OCI-LY1 (cell line): ENCODE measurements at regions not wholly inside any gene's neighbourhood (a gene's known extent, or its start where the extent isn't known, plus 50 kb on each side); places are given as distances from the start of the nearest gene placed in this dataset.
"Not testable (repeated sequence)": the region's sequence is repeated elsewhere in the genome, so short reads cannot be mapped to it uniquely, and the experiment has no call there.

Experiments
- H2AFZ ChIP-seq: fragments of 200-600 bp; sonication (generic), shearing (Covaris generic); 2 replicates; pipeline ENCODE4 v1.6.0; 2014; ENCODE audit warnings: antibody characterized with exemption, mild to moderate bottlenecking, low read length
- H3F3A ChIP-seq: fragments of 200-600 bp; sonication (generic), shearing (Covaris generic); 2 replicates; pipeline ENCODE4 v1.6.0; 2014; ENCODE audit warnings: mild to moderate bottlenecking, antibody characterized with exemption, low read length, moderate library complexity; ENCODE audit not compliant: insufficient read depth
- H3K27ac ChIP-seq: fragments of 200-600 bp; sonication (generic); 2 replicates; pipeline ENCODE4 v1.5.1; 2014; ENCODE audit warnings: low read length, mixed run types, mild to moderate bottlenecking, low read depth; ENCODE audit not compliant: poor library complexity, severe bottlenecking
- H3K27me3 ChIP-seq: fragments of 200-600 bp; sonication (generic); 2 replicates; pipeline ENCODE4 v1.6.0; 2014; ENCODE audit warnings: antibody characterized with exemption, mild to moderate bottlenecking, low read length, moderate library complexity; ENCODE audit not compliant: insufficient read depth
- H3K36me3 ChIP-seq: fragments of 200-600 bp; sonication (generic); 2 replicates; pipeline ENCODE4 v1.6.1; 2014; ENCODE audit warnings: mild to moderate bottlenecking, antibody characterized with exemption, low read length, moderate library complexity, mixed read lengths; ENCODE audit not compliant: insufficient read depth
- H3K4me1 ChIP-seq: fragments of 200-600 bp; sonication (generic); 2 replicates; pipeline ENCODE4 v1.5.1; 2014; ENCODE audit warnings: mild to moderate bottlenecking, low read length, moderate library complexity; ENCODE audit not compliant: insufficient read depth, severe bottlenecking
- H3K4me2 ChIP-seq: fragments of 200-600 bp; sonication (generic), shearing (Covaris generic); 2 replicates; pipeline ENCODE4 v1.6.1; 2014; ENCODE audit warnings: low read length
- H3K4me3 ChIP-seq: fragments of 200-600 bp; sonication (generic); 2 replicates; pipeline ENCODE4 v1.5.1; 2014; ENCODE audit warnings: low read length, low read depth, mild to moderate bottlenecking, mixed read lengths; ENCODE audit not compliant: poor library complexity, severe bottlenecking
- H3K79me2 ChIP-seq: fragments of 200-600 bp; shearing (Covaris generic); 2 replicates; pipeline ENCODE4 v1.6.1; 2016; ENCODE audit warnings: mixed run types, low read length, mixed read lengths; ENCODE audit not compliant: insufficient read depth
- H3K9ac ChIP-seq: fragments of 200-600 bp; sonication (generic), shearing (Covaris generic); 2 replicates; pipeline ENCODE4 v1.6.1; 2014; ENCODE audit warnings: mild to moderate bottlenecking, low read length, mixed read lengths
- H3K9me2 ChIP-seq: fragments of 200-600 bp; sonication (generic), shearing (Covaris generic); 2 replicates; pipeline ENCODE4 v1.6.1; 2014; ENCODE audit warnings: low read depth, mild to moderate bottlenecking, low read length, mixed read lengths
- H3K9me3 ChIP-seq: fragments of 200-600 bp; shearing (Covaris generic); 2 replicates; pipeline ENCODE4 v1.6.1; 2014; ENCODE audit warnings: low read length, mixed read lengths
- H4K20me1 ChIP-seq: fragments of 200-600 bp; sonication (generic), shearing (Covaris generic); 2 replicates; pipeline ENCODE4 v1.6.0; 2016; ENCODE audit warnings: mild to moderate bottlenecking, low read length; ENCODE audit not compliant: insufficient read depth
- EZH2 ChIP-seq: fragments of 200-600 bp; sonication (generic), shearing (Covaris generic); IDR thresholded peaks from 2 replicates; pipeline ENCODE4 v1.8.0; 2017; ENCODE audit warnings: borderline replicate concordance, mixed run types, mild to moderate bottlenecking, antibody characterized with exemption, low read length, moderate library complexity, mixed read lengths
- TF ChIP-seq, protein P1 (sequence below): fragments of 200-600 bp; sonication (generic), shearing (Covaris generic); IDR thresholded peaks from 2 replicates; pipeline ENCODE4 v1.5.1; 2017; ENCODE audit warnings: mild to moderate bottlenecking, antibody characterized with exemption, low read length, moderate library complexity, mixed read lengths

DNA sequence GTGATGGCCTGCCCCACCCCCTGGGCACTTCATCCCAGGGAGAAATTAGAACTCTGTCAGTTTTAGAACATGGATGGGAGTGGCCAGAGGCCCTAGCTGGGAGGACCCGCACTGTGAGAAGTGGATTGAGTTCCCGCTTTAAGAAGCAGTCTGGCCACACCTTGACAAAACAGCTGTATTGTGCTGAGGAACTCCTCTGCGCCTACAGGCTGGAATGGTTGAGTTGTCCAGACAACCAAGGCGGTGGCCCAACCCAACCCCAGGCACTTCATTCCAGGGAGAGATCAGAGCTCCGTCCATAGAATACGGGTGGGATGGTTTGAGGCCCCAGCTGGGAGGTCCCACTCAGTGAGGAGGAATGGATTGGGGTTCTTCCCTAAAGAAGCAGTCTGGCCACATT is 196.0 kb downstream of the TMEM26 start:
- H3K9me3 ChIP-seq: no peaks in the 10 kb centered on the region
- no peaks in the 10 kb centered on the region for H3K27me3 ChIP-seq
- H3K4me2 ChIP-seq: no peak overlapping the region
- no peaks in the 10 kb centered on the region for H3F3A ChIP-seq
- no peak for TF ChIP-seq EZH2
- TF ChIP-seq, protein P1, sequence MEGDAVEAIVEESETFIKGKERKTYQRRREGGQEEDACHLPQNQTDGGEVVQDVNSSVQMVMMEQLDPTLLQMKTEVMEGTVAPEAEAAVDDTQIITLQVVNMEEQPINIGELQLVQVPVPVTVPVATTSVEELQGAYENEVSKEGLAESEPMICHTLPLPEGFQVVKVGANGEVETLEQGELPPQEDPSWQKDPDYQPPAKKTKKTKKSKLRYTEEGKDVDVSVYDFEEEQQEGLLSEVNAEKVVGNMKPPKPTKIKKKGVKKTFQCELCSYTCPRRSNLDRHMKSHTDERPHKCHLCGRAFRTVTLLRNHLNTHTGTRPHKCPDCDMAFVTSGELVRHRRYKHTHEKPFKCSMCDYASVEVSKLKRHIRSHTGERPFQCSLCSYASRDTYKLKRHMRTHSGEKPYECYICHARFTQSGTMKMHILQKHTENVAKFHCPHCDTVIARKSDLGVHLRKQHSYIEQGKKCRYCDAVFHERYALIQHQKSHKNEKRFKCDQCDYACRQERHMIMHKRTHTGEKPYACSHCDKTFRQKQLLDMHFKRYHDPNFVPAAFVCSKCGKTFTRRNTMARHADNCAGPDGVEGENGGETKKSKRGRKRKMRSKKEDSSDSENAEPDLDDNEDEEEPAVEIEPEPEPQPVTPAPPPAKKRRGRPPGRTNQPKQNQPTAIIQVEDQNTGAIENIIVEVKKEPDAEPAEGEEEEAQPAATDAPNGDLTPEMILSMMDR: no peak
- H3K79me2 ChIP-seq: no peaks in the 10 kb centered on the region
- H3K4me3 ChIP-seq: no peak overlapping the region
- no peak overlapping the region for H2AFZ ChIP-seq
- no peaks in the 10 kb centered on the region for H3K9me2 ChIP-seq
- no peaks in the 10 kb centered on the region for H3K36me3 ChIP-seq
- no peaks in the 10 kb centered on the region for H4K20me1 ChIP-seq
- no peak overlapping the region for H3K27ac ChIP-seq
- H3K4me1 ChIP-seq: no peaks in the 10 kb centered on the region
- no peak overlapping the region for H3K9ac ChIP-seq

GRCh38 chr10:61252326-61252725 is 200.9 kb downstream of the TMEM26 start:
- H3K4me2 ChIP-seq, H3K27me3 ChIP-seq, H3K4me1 ChIP-seq, H3K9ac ChIP-seq, H3K9me3 ChIP-seq, H2AFZ ChIP-seq, H3K79me2 ChIP-seq, H3K27ac ChIP-seq, H4K20me1 ChIP-seq, H3F3A ChIP-seq, H3K36me3 ChIP-seq, H3K4me3 ChIP-seq, H3K9me2 ChIP-seq: not testable (repeated sequence)

DNA sequence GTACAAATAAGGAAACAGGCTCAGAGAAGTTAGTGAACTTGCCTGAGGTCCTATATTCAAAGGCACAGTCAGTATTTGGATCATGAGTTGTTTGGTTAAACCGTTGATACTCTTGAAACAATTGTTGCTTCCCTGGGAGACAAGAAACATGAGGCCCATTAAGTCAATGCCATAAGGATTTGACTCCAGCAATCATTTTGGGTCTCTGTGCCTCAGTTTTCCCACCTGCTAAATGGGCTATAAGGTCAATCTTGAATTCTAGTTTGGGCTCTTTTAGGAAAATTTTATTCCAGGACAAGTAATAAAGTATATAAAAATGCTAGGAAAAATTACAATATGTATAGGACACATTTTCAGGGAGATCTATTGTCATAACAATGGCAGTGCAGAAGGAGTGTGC is 202.1 kb downstream of the TMEM26 start:
- no peaks in the 10 kb centered on the region for H4K20me1 ChIP-seq
- no peaks in the 10 kb centered on the region for H3F3A ChIP-seq
- no peak overlapping the region for H3K4me2 ChIP-seq
- H3K9ac ChIP-seq: no peak overlapping the region
- no peak overlapping the region for H2AFZ ChIP-seq
- no peak overlapping the region for H3K27ac ChIP-seq
- TF ChIP-seq EZH2: no peak
- TF ChIP-seq, protein P1: no peak
- H3K9me2 ChIP-seq: no peaks in the 10 kb centered on the region
- H3K4me3 ChIP-seq: no peak overlapping the region
- H3K36me3 ChIP-seq: no peaks in the 10 kb centered on the region
- no peaks in the 10 kb centered on the region for H3K27me3 ChIP-seq
- no peaks in the 10 kb centered on the region for H3K9me3 ChIP-seq
- H3K79me2 ChIP-seq: no peaks in the 10 kb centered on the region
- H3K4me1 ChIP-seq: no peaks in the 10 kb centered on the region

GRCh38 chr10:61250131-61250530 is 203.1 kb downstream of the TMEM26 start:
- H3K9me2 ChIP-seq: no peaks in the 10 kb centered on the region
- H3K27me3 ChIP-seq: no peaks in the 10 kb centered on the region
- H3K4me2 ChIP-seq: no peak overlapping the region
- H2AFZ ChIP-seq: no peak overlapping the region
- no peaks in the 10 kb centered on the region for H4K20me1 ChIP-seq
- H3K4me3 ChIP-seq: no peak overlapping the region
- no peaks in the 10 kb centered on the region for H3K4me1 ChIP-seq
- no peak overlapping the region for H3K27ac ChIP-seq
- H3K9me3 ChIP-seq: no peaks in the 10 kb centered on the region
- no peaks in the 10 kb centered on the region for H3F3A ChIP-seq
- H3K36me3 ChIP-seq: no peaks in the 10 kb centered on the region
- TF ChIP-seq, protein P1: no peak
- H3K79me2 ChIP-seq: no peaks in the 10 kb centered on the region
- H3K9ac ChIP-seq: no peak overlapping the region
